Neural cell (in vitro differentiated cells): ENCODE measurements at regions not wholly inside any gene's neighbourhood (a gene's known extent, or its start where the extent isn't known, plus 50 kb on each side); places are given as distances from the start of the nearest gene placed in this dataset.

Experiments used
- H2AFZ ChIP-seq: fragments of 200-600, 300-800 bp; sonication (generic), shearing (Covaris generic); 2 replicates; pipeline ENCODE4 v1.6.0; 2014; ENCODE audit warnings: low read depth, mild to moderate bottlenecking, antibody characterized with exemption, low read length, moderate library complexity
- H3F3A ChIP-seq: fragments of 200-600 bp; shearing (Covaris generic); 2 replicates; pipeline ENCODE4 v1.6.1; 2016; ENCODE audit warnings: mild to moderate bottlenecking, moderate library complexity, mixed read lengths, antibody characterized with exemption, low read length; ENCODE audit not compliant: insufficient read depth, poor library complexity, severe bottlenecking
- H3K27ac ChIP-seq: fragments of 200-600, 300-800 bp; sonication (generic), shearing (Covaris generic); 2 replicates; pipeline ENCODE4 v1.5.1; 2014; ENCODE audit warnings: mild to moderate bottlenecking, low read length, moderate library complexity
- H3K27me3 ChIP-seq: fragments of 300-800, 200-600 bp; sonication (generic), shearing (Covaris generic); 2 replicates; pipeline ENCODE4 v1.6.0; 2014; ENCODE audit warnings: mild to moderate bottlenecking, low read depth, low read length, moderate library complexity; ENCODE audit not compliant: insufficient read depth
- H3K36me3 ChIP-seq: fragments of 300-800, 200-600 bp; sonication (generic), shearing (Covaris generic); 2 replicates; pipeline ENCODE4 v1.5.1; 2014; ENCODE audit warnings: mild to moderate bottlenecking, antibody characterized with exemption, low read length, moderate library complexity; ENCODE audit not compliant: insufficient read depth
- H3K4me2 ChIP-seq: fragments of 300-800, 200-600 bp; sonication (generic), shearing (Covaris generic); 2 replicates; pipeline ENCODE4 v1.6.0; 2014; ENCODE audit warnings: mild to moderate bottlenecking, low read length
- H3K4me3 ChIP-seq: fragments of 300-800, 200-600 bp; sonication (generic), shearing (Covaris generic); 2 replicates; pipeline ENCODE4 v1.5.1; 2014; ENCODE audit warnings: mild to moderate bottlenecking, low read length, moderate library complexity
- H3K79me2 ChIP-seq: fragments of 200-600 bp; shearing (Covaris generic); replicated peaks from 2 replicates; pipeline ENCODE4 v1.6.0; 2014; ENCODE audit warnings: mild to moderate bottlenecking, low read length, moderate library complexity; ENCODE audit not compliant: insufficient read depth
- H3K9ac ChIP-seq: fragments of 300-800, 200-600 bp; sonication (generic), shearing (Covaris generic); 2 replicates; pipeline ENCODE4 v1.6.1; 2016; ENCODE audit warnings: mild to moderate bottlenecking, low read length, mixed read lengths
- H3K9me2 ChIP-seq: fragments of 200-600 bp; shearing (Covaris generic); 2 replicates; pipeline ENCODE4 v1.6.1; 2016; ENCODE audit warnings: mild to moderate bottlenecking, low read length, mixed read lengths; ENCODE audit not compliant: insufficient read depth
- H3K9me3 ChIP-seq: fragments of 200-600, 300-800 bp; sonication (generic), shearing (Covaris generic); 2 replicates; pipeline ENCODE4 v1.6.1; 2016; ENCODE audit warnings: mild to moderate bottlenecking, mixed run types, low read length, moderate library complexity, mixed read lengths
- H4K20me1 ChIP-seq: fragments of 200-600 bp; shearing (Covaris generic); 2 replicates; pipeline ENCODE4 v1.6.1; 2016; ENCODE audit warnings: mild to moderate bottlenecking, mixed run types; ENCODE audit not compliant: insufficient read depth
- CTCF ChIP-seq: fragments of 450-650 bp; IDR thresholded peaks from 2 replicates; pipeline ENCODE4 v1.5.1; 2014; ENCODE audit warnings: antibody characterized with exemption, mild to moderate bottlenecking, moderate library complexity; ENCODE audit not compliant: poor library complexity, severe bottlenecking
- EP300 ChIP-seq: fragments of 450-650 bp; conservative IDR thresholded peaks from 2 replicates; pipeline ENCODE4 v1.6.1; 2014; ENCODE audit warnings: antibody characterized with exemption, mild to moderate bottlenecking, moderate library complexity; ENCODE audit not compliant: poor library complexity, severe bottlenecking
- MXI1 ChIP-seq: fragments of 450-650 bp; conservative IDR thresholded peaks from 2 replicates; pipeline ENCODE4 v1.6.1; 2014; ENCODE audit warnings: antibody characterized with exemption, mild to moderate bottlenecking; ENCODE audit not compliant: poor library complexity, severe bottlenecking
- POLR2AphosphoS5 ChIP-seq: IDR thresholded peaks from 2 replicates; pipeline ENCODE4 v1.6.1; 2012
- RAD21 ChIP-seq: fragments of 450-650 bp; conservative IDR thresholded peaks from 2 replicates; pipeline ENCODE4 v1.6.1; 2014; ENCODE audit warnings: antibody characterized with exemption, mild to moderate bottlenecking, moderate library complexity
- REST ChIP-seq: IDR thresholded peaks from 2 replicates; pipeline ENCODE4 v1.6.1; 2012; ENCODE audit warnings: borderline replicate concordance
- SMC3 ChIP-seq: fragments of 450-650 bp; conservative IDR thresholded peaks from 2 replicates; pipeline ENCODE4 v1.6.1; 2014; ENCODE audit warnings: antibody characterized with exemption, mild to moderate bottlenecking, moderate library complexity; ENCODE audit not compliant: poor library complexity
- TAF1 ChIP-seq: IDR thresholded peaks from 2 replicates; pipeline ENCODE4 v1.6.1; 2012; ENCODE audit warnings: low read depth

- Histone ChIP-seq H3K9ac (no peak overlapping the region), H3F3A (no peaks in the 10 kb centered on the region), H3K9me3 (no peaks in the 10 kb centered on the region), H4K20me1 (no peaks in the 10 kb centered on the region), H3K4me3 (no peak overlapping the region), H3K4me2 (no peak overlapping the region), H3K27me3 (no peaks in the 10 kb centered on the region), H3K9me2 (no peaks in the 10 kb centered on the region), H3K79me2 (no peaks in the 10 kb centered on the region), H2AFZ (no peak overlapping the region), H3K36me3 (no peaks in the 10 kb centered on the region), H3K27ac (no peak overlapping the region)
- no peak for TF ChIP-seq EP300
- no peak for TF ChIP-seq RAD21
- TF ChIP-seq CTCF, result peak; percentile 47
- TF ChIP-seq TAF1, result no peak
- no peak for TF ChIP-seq POLR2AphosphoS5
- peak; percentile 36 for TF ChIP-seq SMC3
- TF ChIP-seq REST, result no peak
- no peak for TF ChIP-seq MXI1
Measured at GRCh38 chr5:10863763-10864383, 102.8 kb upstream of the DAP start.

DNA sequence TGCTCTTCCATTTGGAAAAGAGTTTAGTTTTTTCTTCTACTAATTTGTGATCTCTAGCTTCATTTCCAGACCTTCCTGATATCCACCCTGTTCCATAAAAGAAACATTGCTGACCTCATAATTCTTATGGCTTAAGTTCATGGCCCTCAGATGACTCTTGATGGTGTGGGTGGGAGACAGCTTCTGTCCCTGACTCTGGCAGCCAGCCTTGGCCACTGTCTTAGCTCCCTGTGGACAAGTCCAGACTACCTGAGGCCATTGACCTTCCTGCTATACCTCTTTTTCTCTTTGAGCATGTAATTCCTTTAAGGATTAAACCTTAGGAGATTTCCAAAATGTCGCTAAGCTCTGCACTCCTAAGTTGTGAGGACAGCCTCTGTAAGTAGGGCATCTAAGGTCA is 101.1 kb upstream of the DAP start:
- Histone ChIP-seq H3K9me3 (no peaks in the 10 kb centered on the region), H3K9ac (no peak overlapping the region), H4K20me1 (no peaks in the 10 kb centered on the region), H3K4me3 (no peak overlapping the region), H3K4me2 (no peak overlapping the region), H3K27ac (no peak overlapping the region), H3K9me2 (no peaks in the 10 kb centered on the region), H2AFZ (no peak overlapping the region), H3K27me3 (no peaks in the 10 kb centered on the region), H3K36me3 (no peaks in the 10 kb centered on the region), H3K79me2 (no peaks in the 10 kb centered on the region), H3F3A (no peaks in the 10 kb centered on the region)
- TF ChIP-seq EP300 (no peak), POLR2AphosphoS5 (no peak), TAF1 (no peak), CTCF (no peak)
